SHP77 (cell line): ENCODE measurements at regions not wholly inside any gene's neighbourhood (a gene's known extent, or its start where the extent isn't known, plus 50 kb on each side); places are given as distances from the start of the nearest gene placed in this dataset.
"Not testable (repeated sequence)": the region's sequence is repeated elsewhere in the genome, so short reads cannot be mapped to it uniquely, and the experiment has no call there.

ENCODE experiments used
- DNase-seq, 2 experiments: peaks; one replicate each; lab custom pipeline; 2025; lab: John Stamatoyannopoulos, UW

- no peak for DNase-seq
Measured at GRCh38 chr5:24264547-24264946, 380.2 kb downstream of the CDH10 start.

- DNase-seq, result no peak
Measured at GRCh38 chr5:24265306-24265705, 379.5 kb downstream of the CDH10 start.

- no peak for DNase-seq
Measured at GRCh38 chr5:24268482-24269056, 376.2 kb downstream of the CDH10 start.

GRCh38 chr5:24271702-24272118 is 373.1 kb downstream of the CDH10 start:
- DNase-seq, result not testable (repeated sequence)

- no peak for DNase-seq
Measured at GRCh38 chr5:24272741-24273140, 372.0 kb downstream of the CDH10 start.

GRCh38 chr5:24280215-24280614 is 364.6 kb downstream of the CDH10 start:
- no peak for DNase-seq

- no peak for DNase-seq
Measured at GRCh38 chr5:24281818-24282217, 363.0 kb downstream of the CDH10 start.

GRCh38 chr5:24289582-24290335 is 355.0 kb downstream of the CDH10 start:
- DNase-seq, result no peak

- DNase-seq, result no peak
Measured at GRCh38 chr5:24290536-24290935, 354.2 kb downstream of the CDH10 start.

GRCh38 chr5:24291916-24292315 is 352.9 kb downstream of the CDH10 start:
- DNase-seq, result no peak

GRCh38 chr5:24294333-24294732 is 350.4 kb downstream of the CDH10 start:
- no peak for DNase-seq

GRCh38 chr5:24314106-24314505 is 330.7 kb downstream of the CDH10 start:
- DNase-seq, result no peak

GRCh38 chr5:24320643-24321042 is 324.1 kb downstream of the CDH10 start:
- DNase-seq, result no peak

GRCh38 chr5:24325306-24325832 is 319.4 kb downstream of the CDH10 start:
- DNase-seq, result no peak

GRCh38 chr5:24331531-24331930 is 313.2 kb downstream of the CDH10 start:
- no peak for DNase-seq

GRCh38 chr5:24347158-24347557 is 297.6 kb downstream of the CDH10 start:
- peak; percentile 75 to 76 for DNase-seq

- DNase-seq, result no peak
Measured at GRCh38 chr5:24351285-24351684, 293.5 kb downstream of the CDH10 start.

GRCh38 chr5:24353016-24353415 is 291.8 kb downstream of the CDH10 start:
- DNase-seq, result no peak

GRCh38 chr5:24353611-24354010 is 291.2 kb downstream of the CDH10 start:
- DNase-seq, result no peak

- peak; percentile 86 to 90 for DNase-seq
Measured at GRCh38 chr5:24363789-24364481, 280.8 kb downstream of the CDH10 start.

GRCh38 chr5:24364711-24365110 is 280.1 kb downstream of the CDH10 start:
- peak; percentile 44 to 59 for DNase-seq

GRCh38 chr5:24365406-24365805 is 279.4 kb downstream of the CDH10 start:
- DNase-seq, result no peak

- DNase-seq, result no peak
Measured at GRCh38 chr5:24367216-24367615, 277.6 kb downstream of the CDH10 start.
